AG20443 (cell line): ENCODE measurements at regions not wholly inside any gene's neighbourhood (a gene's known extent, or its start where the extent isn't known, plus 50 kb on each side); places are given as distances from the start of the nearest gene placed in this dataset.

Experiments
- DNase-seq: peaks from one replicate; pipeline ENCODE4 v3.0.0; 2012; ENCODE audit warnings: low spot score, mixed read lengths

GRCh38 chr7:79714081-79714480 is 260.6 kb upstream of the MAGI2 start:
- DNase-seq, result no peak

- no peak for DNase-seq
These were observed 259.8 kb upstream of the MAGI2 start for GRCh38 chr7:79713276-79713675.

GRCh38 chr7:79711660-79712059 is 258.2 kb upstream of the MAGI2 start:
- DNase-seq, result no peak

GRCh38 chr7:79709574-79710409 is 256.3 kb upstream of the MAGI2 start:
- no peak for DNase-seq

- no peak for DNase-seq
These were observed 248.6 kb upstream of the MAGI2 start for GRCh38 chr7:79702116-79702515.

GRCh38 chr7:79692015-79692414 is 238.5 kb upstream of the MAGI2 start:
- DNase-seq, result peak; percentile 33

GRCh38 chr7:79691074-79691473 is 237.6 kb upstream of the MAGI2 start:
- DNase-seq, result no peak

GRCh38 chr7:79684384-79684783 is 230.9 kb upstream of the MAGI2 start:
- no peak for DNase-seq

GRCh38 chr7:79683916-79684315 is 230.4 kb upstream of the MAGI2 start:
- no peak for DNase-seq

GRCh38 chr7:79683185-79683890 is 229.9 kb upstream of the MAGI2 start:
- DNase-seq, result no peak

GRCh38 chr7:79681454-79681853 is 228.0 kb upstream of the MAGI2 start:
- no peak for DNase-seq

- DNase-seq, result no peak
These were observed 220.5 kb upstream of the MAGI2 start for GRCh38 chr7:79673969-79674368.

- no peak for DNase-seq
These were observed 220.0 kb upstream of the MAGI2 start for GRCh38 chr7:79673421-79673820.

- no peak for DNase-seq
These were observed 214.8 kb upstream of the MAGI2 start for GRCh38 chr7:79668292-79668691.

GRCh38 chr7:79666472-79666871 is 213.0 kb upstream of the MAGI2 start:
- DNase-seq, result no peak

GRCh38 chr7:79664884-79665676 is 211.6 kb upstream of the MAGI2 start:
- DNase-seq, result no peak

GRCh38 chr7:79658304-79658703 is 204.8 kb upstream of the MAGI2 start:
- DNase-seq, result no peak

- no peak for DNase-seq
These were observed 199.7 kb upstream of the MAGI2 start for GRCh38 chr7:79653136-79653631.

GRCh38 chr7:79652619-79653018 is 199.2 kb upstream of the MAGI2 start:
- no peak for DNase-seq

- DNase-seq, result no peak
These were observed 194.2 kb upstream of the MAGI2 start for GRCh38 chr7:79647711-79648110.

- DNase-seq, result no peak
These were observed 192.8 kb upstream of the MAGI2 start for GRCh38 chr7:79646278-79646677.

- no peak for DNase-seq
These were observed 183.4 kb upstream of the MAGI2 start for GRCh38 chr7:79636849-79637248.
